C4-2B (cell line): ENCODE measurements at regions not wholly inside any gene's neighbourhood (a gene's known extent, or its start where the extent isn't known, plus 50 kb on each side); places are given as distances from the start of the nearest gene placed in this dataset.
"Not testable (repeated sequence)": the region's sequence is repeated elsewhere in the genome, so short reads cannot be mapped to it uniquely, and the experiment has no call there.

Experiments used
- H3K27ac ChIP-seq: fragments of 450-650 bp; 2 replicates; pipeline ENCODE4 v1.5.1; 2017
- CTCF ChIP-seq: fragments of 450-650 bp; conservative IDR thresholded peaks from 2 replicates; pipeline ENCODE4 v1.5.1; 2017; ENCODE audit warnings: mild to moderate bottlenecking
- ZFX ChIP-seq: fragments of 450-650 bp; IDR thresholded peaks from 2 replicates; pipeline ENCODE4 v1.6.1; 2017

GRCh38 chr6:67459556-67459955, 1175.5 kb upstream of the ADGRB3 start:
- H3K27ac ChIP-seq, result no peak overlapping the region
- TF ChIP-seq ZFX, result no peak

- no peak overlapping the region for H3K27ac ChIP-seq
- TF ChIP-seq ZFX (no peak), CTCF (no peak)
Measured at GRCh38 chr6:67458265-67458664, 1176.8 kb upstream of the ADGRB3 start.

- no peak overlapping the region for H3K27ac ChIP-seq
- TF ChIP-seq CTCF (no peak), ZFX (no peak)
Measured at GRCh38 chr6:67451874-67452273, 1183.2 kb upstream of the ADGRB3 start.

GRCh38 chr6:67450641-67451040, 1184.4 kb upstream of the ADGRB3 start:
- TF ChIP-seq ZFX (no peak), CTCF (no peak)
- H3K27ac ChIP-seq, result no peak overlapping the region

- TF ChIP-seq ZFX, result no peak
- TF ChIP-seq CTCF, result no peak
- H3K27ac ChIP-seq, result no peak overlapping the region
Measured at GRCh38 chr6:67449602-67450001, 1185.5 kb upstream of the ADGRB3 start.

GRCh38 chr6:67433124-67433523, 1202.0 kb upstream of the ADGRB3 start:
- H3K27ac ChIP-seq, result no peak overlapping the region
- TF ChIP-seq ZFX, result no peak

GRCh38 chr6:67431076-67431475, 1204.0 kb upstream of the ADGRB3 start:
- no peak overlapping the region for H3K27ac ChIP-seq
- TF ChIP-seq CTCF, result no peak
- no peak for TF ChIP-seq ZFX

- not testable (repeated sequence) for H3K27ac ChIP-seq
Measured at GRCh38 chr6:67426686-67427085, 1208.4 kb upstream of the ADGRB3 start.

GRCh38 chr6:67412035-67412434, 1223.0 kb upstream of the ADGRB3 start:
- TF ChIP-seq CTCF (no peak), ZFX (no peak)
- H3K27ac ChIP-seq, result no peak overlapping the region
